GM12878 (cell line): ENCODE measurements at regions not wholly inside any gene's neighbourhood (a gene's known extent, or its start where the extent isn't known, plus 50 kb on each side); places are given as distances from the start of the nearest gene placed in this dataset.

Experiments
- ATAC-seq: fragments of 200-7000 bp; cut with Tn5 transposase; 3 replicates; pipeline ENCODE4 v1.9.1; 2020; ENCODE audit warnings: mild to moderate bottlenecking, moderate library complexity
- BruUV-seq: library from RNA; stranded (reverse); fragments of 400-500 nt; replicated peaks from 2 replicates; lab custom pipeline; 2021; lab: Mats Ljungman, UMichigan
- CTCF ChIA-PET: fragments of 300-600 bp; sonication (Branson Sonifier 250); formaldehyde crosslinking; extraction: SDS; loops from one replicate; lab custom pipeline; 2021; ENCODE audit warnings: inconsistent platforms; lab: Yijun Ruan, JAX
- POLR2A ChIA-PET: fragments of 350-600 bp; formaldehyde crosslinking; extraction: SDS; loops from one replicate; lab custom pipeline; 2021; ENCODE audit warnings: inconsistent platforms; lab: Charles Lee
- RAD21 ChIA-PET: fragments of 300-600 bp; sonication (Branson Sonifier 250); formaldehyde crosslinking; loops from one replicate; lab custom pipeline; 2023; ENCODE audit warnings: antibody characterized with exemption; ENCODE audit not compliant: unreplicated experiment; lab: Charles Lee
- SMC1A ChIA-PET: fragments of 300-600 bp; sonication (Branson Sonifier 250); formaldehyde crosslinking; loops from one replicate; lab custom pipeline; 2023; ENCODE audit not compliant: unreplicated experiment, uncharacterized antibody; lab: Charles Lee
- DNase-seq: peaks from one replicate; pipeline ENCODE4 v3.0.0-alpha.2; 2011; ENCODE audit warnings: low read depth, low spot score
- FAIRE-seq: peaks from 3 replicates; lab custom pipeline; 2011; peaks lifted over from hg19 to GRCh38; lab: Jason Lieb, UNC
- H2AFZ ChIP-seq: 2 replicates; pipeline ENCODE4 v1.6.0; 2011; ENCODE audit warnings: low read depth, low read length, control low read depth; ENCODE audit not compliant: control insufficient read depth
- H3K27ac ChIP-seq: 2 replicates; pipeline ENCODE4 v1.5.1; 2011; ENCODE audit warnings: control low read depth; ENCODE audit not compliant: control insufficient read depth, insufficient read depth
- H3K27me3 ChIP-seq, 2 experiments: replicated peaks in 1 of 2; 2 replicates each; pipeline versions ENCODE4 v1.6.0 to v1.6.1; 2011; ENCODE audit warnings: low read length in 1 of 2; ENCODE audit not compliant: control insufficient read depth in 2 of 2, insufficient read depth in 2 of 2
- H3K36me3 ChIP-seq, 2 experiments: 2 replicates each; pipeline ENCODE4 v1.5.1; 2011; ENCODE audit warnings: low read length in 1 of 2; ENCODE audit not compliant: control insufficient read depth in 2 of 2, insufficient read depth in 2 of 2
- H3K4me1 ChIP-seq: 2 replicates; pipeline ENCODE4 v1.6.1; 2011; ENCODE audit warnings: mild to moderate bottlenecking, low read length, moderate library complexity, mixed read lengths; ENCODE audit not compliant: control insufficient read depth, insufficient read depth
- H3K4me2 ChIP-seq: 2 replicates; pipeline ENCODE4 v1.6.0; 2011; ENCODE audit warnings: control low read depth; ENCODE audit not compliant: control insufficient read depth, insufficient read depth
- H3K4me3 ChIP-seq: fragments of 200-600 bp; sonication (generic); 2 replicates; pipeline ENCODE4 v1.5.1; 2016
- H3K79me2 ChIP-seq: 2 replicates; pipeline ENCODE4 v1.6.0; 2011; ENCODE audit warnings: low read length; ENCODE audit not compliant: control insufficient read depth, insufficient read depth
- H3K9ac ChIP-seq: 2 replicates; pipeline ENCODE4 v1.8.0; 2011; ENCODE audit warnings: low read length, control low read depth, mixed read lengths; ENCODE audit not compliant: control insufficient read depth, insufficient read depth
- H3K9me3 ChIP-seq: replicated peaks from 3 replicates; pipeline ENCODE4 v1.5.1; 2011; ENCODE audit warnings: mild to moderate bottlenecking, low read length; ENCODE audit not compliant: control insufficient read depth, insufficient read depth
- H4K20me1 ChIP-seq: 2 replicates; pipeline ENCODE4 v1.6.0; 2011; ENCODE audit not compliant: control insufficient read depth, insufficient read depth
- BHLHE40 ChIP-seq, 2 experiments: fragments of 450-650 bp in 1 of 2; IDR thresholded peaks; 2 replicates each; pipeline ENCODE4 v1.6.1; 2011 to 2017; ENCODE audit warnings: low read depth in 2 of 2, borderline replicate concordance in 1 of 2, improper control_type of control experiment in 1 of 2, low read length in 1 of 2, mild to moderate bottlenecking in 1 of 2
- FOXK2 ChIP-seq: fragments of 450-650 bp; IDR thresholded peaks from 2 replicates; pipeline ENCODE4 v1.6.1; 2017; ENCODE audit warnings: mild to moderate bottlenecking, moderate library complexity
- MAX ChIP-seq: IDR thresholded peaks from 2 replicates; pipeline ENCODE4 v1.6.1; 2012; ENCODE audit warnings: low read depth, low read length, improper control_type of control experiment
- MXI1 ChIP-seq: fragments of 150-350 bp; IDR thresholded peaks from 2 replicates; pipeline ENCODE4 v1.6.1; 2011; ENCODE audit warnings: low read depth, mild to moderate bottlenecking, inconsistent platforms, low read length, improper control_type of control experiment
- NFYA ChIP-seq: IDR thresholded peaks from 2 replicates; pipeline ENCODE4 v1.6.1; 2011; ENCODE audit warnings: low read depth, mild to moderate bottlenecking, low read length, improper control_type of control experiment, borderline replicate concordance
- ZNF217 ChIP-seq: fragments of 450-650 bp; IDR thresholded peaks from 2 replicates; pipeline ENCODE4 v1.6.1; 2017; ENCODE audit warnings: antibody characterized with exemption, mild to moderate bottlenecking
- ZNF687 ChIP-seq: fragments of 450-650 bp; IDR thresholded peaks from 2 replicates; pipeline ENCODE4 v1.6.1; 2017; ENCODE audit warnings: mild to moderate bottlenecking, moderate library complexity
- in situ Hi-C: fragments of 300-500 bp; cut with MboI; formaldehyde crosslinking; loops from 9 replicates; pipeline ENCODE4 v1.14.3; 2018; ENCODE audit warnings: mixed read lengths
- intact Hi-C: fragments of 100-400 bp; cut with micrococcal nuclease; formaldehyde crosslinking; loops from one replicate; pipeline ENCODE4 v1.14.2; 2022; ENCODE audit not compliant: unreplicated experiment
- TF ChIP-seq, protein P1 (sequence below): IDR thresholded peaks from 2 replicates; pipeline ENCODE4 v1.6.1; 2012; ENCODE audit warnings: improper control_type of control experiment, low read depth, low read length; ENCODE audit not compliant: insufficient replicate concordance
- TF ChIP-seq, protein P2 (sequence below): fragments of 450-650 bp; conservative IDR thresholded peaks from 2 replicates; pipeline ENCODE4 v1.6.1; 2017; ENCODE audit warnings: mild to moderate bottlenecking, moderate library complexity
- TF ChIP-seq, protein P3 (sequence below): IDR thresholded peaks from 2 replicates; pipeline ENCODE4 v1.6.1; 2011; ENCODE audit warnings: borderline replicate concordance, low read depth, mild to moderate bottlenecking, moderate library complexity, mixed read lengths, low read length; ENCODE audit not compliant: insufficient read depth; ENCODE audit errors: extremely low read length

GRCh38 chr1:78291872-78292271, 198.9 kb upstream of the PTGFR start:
- CTCF ChIA-PET, result interaction anchor here (0.9 kb wide), 1 partner anchor 9 kb away, joined by 3 read pairs; no protein-coding TSS in a partner anchor
- TF ChIP-seq, protein P1, sequence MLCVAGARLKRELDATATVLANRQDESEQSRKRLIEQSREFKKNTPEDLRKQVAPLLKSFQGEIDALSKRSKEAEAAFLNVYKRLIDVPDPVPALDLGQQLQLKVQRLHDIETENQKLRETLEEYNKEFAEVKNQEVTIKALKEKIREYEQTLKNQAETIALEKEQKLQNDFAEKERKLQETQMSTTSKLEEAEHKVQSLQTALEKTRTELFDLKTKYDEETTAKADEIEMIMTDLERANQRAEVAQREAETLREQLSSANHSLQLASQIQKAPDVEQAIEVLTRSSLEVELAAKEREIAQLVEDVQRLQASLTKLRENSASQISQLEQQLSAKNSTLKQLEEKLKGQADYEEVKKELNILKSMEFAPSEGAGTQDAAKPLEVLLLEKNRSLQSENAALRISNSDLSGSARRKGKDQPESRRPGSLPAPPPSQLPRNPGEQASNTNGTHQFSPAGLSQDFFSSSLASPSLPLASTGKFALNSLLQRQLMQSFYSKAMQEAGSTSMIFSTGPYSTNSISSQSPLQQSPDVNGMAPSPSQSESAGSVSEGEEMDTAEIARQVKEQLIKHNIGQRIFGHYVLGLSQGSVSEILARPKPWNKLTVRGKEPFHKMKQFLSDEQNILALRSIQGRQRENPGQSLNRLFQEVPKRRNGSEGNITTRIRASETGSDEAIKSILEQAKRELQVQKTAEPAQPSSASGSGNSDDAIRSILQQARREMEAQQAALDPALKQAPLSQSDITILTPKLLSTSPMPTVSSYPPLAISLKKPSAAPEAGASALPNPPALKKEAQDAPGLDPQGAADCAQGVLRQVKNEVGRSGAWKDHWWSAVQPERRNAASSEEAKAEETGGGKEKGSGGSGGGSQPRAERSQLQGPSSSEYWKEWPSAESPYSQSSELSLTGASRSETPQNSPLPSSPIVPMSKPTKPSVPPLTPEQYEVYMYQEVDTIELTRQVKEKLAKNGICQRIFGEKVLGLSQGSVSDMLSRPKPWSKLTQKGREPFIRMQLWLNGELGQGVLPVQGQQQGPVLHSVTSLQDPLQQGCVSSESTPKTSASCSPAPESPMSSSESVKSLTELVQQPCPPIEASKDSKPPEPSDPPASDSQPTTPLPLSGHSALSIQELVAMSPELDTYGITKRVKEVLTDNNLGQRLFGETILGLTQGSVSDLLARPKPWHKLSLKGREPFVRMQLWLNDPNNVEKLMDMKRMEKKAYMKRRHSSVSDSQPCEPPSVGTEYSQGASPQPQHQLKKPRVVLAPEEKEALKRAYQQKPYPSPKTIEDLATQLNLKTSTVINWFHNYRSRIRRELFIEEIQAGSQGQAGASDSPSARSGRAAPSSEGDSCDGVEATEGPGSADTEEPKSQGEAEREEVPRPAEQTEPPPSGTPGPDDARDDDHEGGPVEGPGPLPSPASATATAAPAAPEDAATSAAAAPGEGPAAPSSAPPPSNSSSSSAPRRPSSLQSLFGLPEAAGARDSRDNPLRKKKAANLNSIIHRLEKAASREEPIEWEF, result no peak
- TF ChIP-seq MXI1 (no peak), NFYA (no peak), ZNF687 (no peak), BHLHE40 (IDR thresholded peaks at IDR 0.05; ENCODE audit: borderline replicate concordance in 1 of 2, low read depth in 2 of 2, low read length in 1 of 2) (no peak), MAX (no peak), FOXK2 (no peak), ZNF217 (no peak)
- TF ChIP-seq, protein P2, sequence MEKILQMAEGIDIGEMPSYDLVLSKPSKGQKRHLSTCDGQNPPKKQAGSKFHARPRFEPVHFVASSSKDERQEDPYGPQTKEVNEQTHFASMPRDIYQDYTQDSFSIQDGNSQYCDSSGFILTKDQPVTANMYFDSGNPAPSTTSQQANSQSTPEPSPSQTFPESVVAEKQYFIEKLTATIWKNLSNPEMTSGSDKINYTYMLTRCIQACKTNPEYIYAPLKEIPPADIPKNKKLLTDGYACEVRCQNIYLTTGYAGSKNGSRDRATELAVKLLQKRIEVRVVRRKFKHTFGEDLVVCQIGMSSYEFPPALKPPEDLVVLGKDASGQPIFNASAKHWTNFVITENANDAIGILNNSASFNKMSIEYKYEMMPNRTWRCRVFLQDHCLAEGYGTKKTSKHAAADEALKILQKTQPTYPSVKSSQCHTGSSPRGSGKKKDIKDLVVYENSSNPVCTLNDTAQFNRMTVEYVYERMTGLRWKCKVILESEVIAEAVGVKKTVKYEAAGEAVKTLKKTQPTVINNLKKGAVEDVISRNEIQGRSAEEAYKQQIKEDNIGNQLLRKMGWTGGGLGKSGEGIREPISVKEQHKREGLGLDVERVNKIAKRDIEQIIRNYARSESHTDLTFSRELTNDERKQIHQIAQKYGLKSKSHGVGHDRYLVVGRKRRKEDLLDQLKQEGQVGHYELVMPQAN, result no peak
- TF ChIP-seq, protein P3, sequence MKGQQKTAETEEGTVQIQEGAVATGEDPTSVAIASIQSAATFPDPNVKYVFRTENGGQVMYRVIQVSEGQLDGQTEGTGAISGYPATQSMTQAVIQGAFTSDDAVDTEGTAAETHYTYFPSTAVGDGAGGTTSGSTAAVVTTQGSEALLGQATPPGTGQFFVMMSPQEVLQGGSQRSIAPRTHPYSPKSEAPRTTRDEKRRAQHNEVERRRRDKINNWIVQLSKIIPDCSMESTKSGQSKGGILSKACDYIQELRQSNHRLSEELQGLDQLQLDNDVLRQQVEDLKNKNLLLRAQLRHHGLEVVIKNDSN, result no peak

More at GRCh38 chr1:78291872-78292271, 198.9 kb upstream of the PTGFR start:
- ATAC-seq (no peak), FAIRE-seq (no peak), DNase-seq (no peak)
- no peaks in the 10 kb centered on the region for H3K4me1 ChIP-seq
- in situ Hi-C loops (no loop called here), intact Hi-C loops (no loop called here)
- H4K20me1 ChIP-seq, result no peaks in the 10 kb centered on the region
- H2AFZ ChIP-seq, result no peak overlapping the region
- H3K4me2 ChIP-seq, result no peak overlapping the region
- no peaks in the 10 kb centered on the region for H3K27me3 ChIP-seq
- RAD21 ChIA-PET, result no interaction called here
- H3K36me3 ChIP-seq, result no peaks in the 10 kb centered on the region
- no peak overlapping the region for H3K4me3 ChIP-seq
- H3K27ac ChIP-seq, result no peak overlapping the region
- BruUV-seq, result no TSS peak
- no peaks in the 10 kb centered on the region for H3K79me2 ChIP-seq
- H3K9ac ChIP-seq, result no peak overlapping the region
- SMC1A ChIA-PET, result interaction anchor here (0.7 kb wide), 1 partner anchor 50 kb away, joined by 3 read pairs; no protein-coding TSS in a partner anchor
- POLR2A ChIA-PET, result no interaction called here
- no peaks in the 10 kb centered on the region for H3K9me3 ChIP-seq
